ENCODE measurements at regions not wholly inside any gene's neighbourhood (a gene's known extent, or its start where the extent isn't known, plus 50 kb on each side); places are given as distances from the start of the nearest gene placed in this dataset.
"Not testable (repeated sequence)": the region's sequence is repeated elsewhere in the genome, so short reads cannot be mapped to it uniquely, and the experiment has no call there.

DNA sequence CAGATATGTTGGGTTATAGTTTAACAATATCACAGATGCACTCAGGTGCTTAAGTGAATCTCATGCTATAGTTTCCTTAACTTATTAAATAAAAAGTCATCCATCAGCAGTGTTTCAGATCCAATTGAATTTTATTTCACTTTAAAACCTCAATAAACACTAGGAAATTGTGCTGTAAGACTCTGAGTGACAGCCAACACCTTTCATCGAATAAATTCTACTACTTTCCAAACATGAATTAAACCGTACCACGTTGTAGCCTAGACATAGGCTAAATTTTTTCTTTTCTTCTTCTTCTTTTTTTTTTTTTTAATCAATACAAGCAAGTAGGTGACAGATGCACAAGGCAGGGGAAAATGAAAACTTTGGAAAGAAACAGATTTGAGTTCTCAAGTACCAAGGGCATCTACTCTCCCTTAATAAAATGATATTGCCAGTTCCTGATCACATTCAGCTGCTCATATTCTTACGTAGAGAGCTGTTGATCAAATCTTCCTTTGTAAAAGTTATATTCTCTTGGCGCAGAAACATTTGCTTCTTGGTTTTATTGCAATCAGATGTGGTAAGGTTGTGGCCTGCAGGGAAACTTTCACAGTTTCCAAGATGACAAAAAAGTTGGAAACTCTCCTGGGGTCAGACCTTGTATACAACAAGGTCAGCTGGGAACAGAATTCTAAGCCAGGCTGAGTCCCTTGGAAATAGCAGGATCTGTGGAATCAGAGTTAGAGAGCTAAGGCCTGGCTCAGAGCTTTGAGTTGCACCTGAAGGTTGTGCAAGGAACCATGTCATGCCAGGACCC is 147.7 kb downstream of the CD47 start:
- DNase-seq (ENCODE audit: low read depth in 3 of 3, low spot score in 1 of 3) = no peak

DNA sequence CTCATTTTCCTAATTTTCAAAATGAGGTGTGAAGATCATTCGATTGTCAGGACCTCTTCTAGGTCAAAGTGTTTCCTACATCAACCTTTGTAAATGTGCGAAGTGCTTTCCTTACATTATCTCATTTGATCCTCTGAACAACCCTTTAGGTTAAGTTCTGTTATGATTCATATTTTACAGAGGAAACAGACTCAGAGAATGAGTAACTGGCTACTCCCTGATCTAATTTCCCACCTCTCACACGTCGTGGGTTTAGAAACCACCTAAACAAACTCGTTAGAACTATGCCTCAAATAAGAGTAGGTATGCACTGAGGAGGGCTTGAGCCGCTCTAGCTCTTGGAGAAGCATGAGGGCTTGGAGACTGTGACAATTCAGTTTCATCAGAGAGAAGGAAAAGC is 148.6 kb downstream of the CD47 start:
- DNase-seq (ENCODE audit: low read depth in 3 of 3, low spot score in 1 of 3) = peak in 1 of 3 donors; percentile 5

DNA sequence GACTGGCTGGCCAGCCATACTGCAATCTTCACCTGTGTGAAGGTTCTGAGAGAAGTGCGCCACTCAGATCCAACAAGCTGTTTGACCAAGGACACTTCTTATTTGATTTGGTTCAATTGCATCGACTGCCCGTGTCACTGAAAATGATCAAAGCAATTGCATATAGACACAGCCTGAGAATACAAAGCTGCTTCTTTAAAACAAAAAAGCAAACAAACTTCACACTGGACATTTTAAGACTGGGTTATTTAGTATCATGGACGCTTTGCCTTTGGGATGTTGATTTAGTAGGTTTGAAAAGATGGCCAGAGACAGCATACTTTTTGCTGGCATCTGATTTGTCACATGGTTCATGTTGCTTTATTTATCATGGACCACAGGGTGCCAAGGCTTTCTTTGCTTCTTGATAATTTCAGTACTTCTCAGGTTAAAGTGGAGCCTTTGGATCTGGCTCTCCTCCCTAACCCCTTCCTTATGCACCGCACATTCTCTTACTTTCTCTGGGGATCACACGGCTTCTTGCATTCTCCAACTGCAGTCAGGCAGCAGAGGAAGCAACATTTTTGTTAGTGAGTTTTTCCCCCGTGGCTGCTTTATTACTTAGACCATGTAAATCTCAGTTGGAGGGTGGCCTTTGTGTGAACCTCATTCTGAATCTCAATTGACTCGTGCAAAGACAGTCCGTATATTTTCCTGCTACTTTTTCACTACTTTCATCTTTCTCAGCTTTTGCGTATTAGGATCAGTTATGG is 151.0 kb downstream of the CD47 start:
- no peak for DNase-seq (ENCODE audit: low read depth in 3 of 3, low spot score in 1 of 3)

DNA sequence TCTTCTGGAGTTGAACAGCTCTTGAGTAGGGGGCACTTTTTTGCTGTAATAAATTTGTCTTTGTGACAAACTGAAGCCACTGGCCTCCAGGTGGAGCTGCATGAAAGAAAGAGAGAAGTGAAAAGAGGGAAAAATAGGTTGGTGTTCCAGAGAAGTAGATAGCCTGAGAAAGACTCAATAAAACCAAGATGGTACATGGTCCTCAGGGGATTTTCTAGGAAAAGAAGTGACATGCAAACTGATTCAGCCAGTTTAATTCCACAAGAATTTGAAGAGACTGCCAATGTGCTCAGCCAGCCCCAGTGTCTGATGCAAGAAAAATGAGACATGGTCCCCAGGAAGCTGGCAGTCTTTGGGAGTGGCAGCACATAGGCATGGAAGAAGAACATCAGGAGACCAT is 152.7 kb downstream of the CD47 start:
- DNase-seq (ENCODE audit: low read depth in 3 of 3, low spot score in 1 of 3) = no peak

DNA sequence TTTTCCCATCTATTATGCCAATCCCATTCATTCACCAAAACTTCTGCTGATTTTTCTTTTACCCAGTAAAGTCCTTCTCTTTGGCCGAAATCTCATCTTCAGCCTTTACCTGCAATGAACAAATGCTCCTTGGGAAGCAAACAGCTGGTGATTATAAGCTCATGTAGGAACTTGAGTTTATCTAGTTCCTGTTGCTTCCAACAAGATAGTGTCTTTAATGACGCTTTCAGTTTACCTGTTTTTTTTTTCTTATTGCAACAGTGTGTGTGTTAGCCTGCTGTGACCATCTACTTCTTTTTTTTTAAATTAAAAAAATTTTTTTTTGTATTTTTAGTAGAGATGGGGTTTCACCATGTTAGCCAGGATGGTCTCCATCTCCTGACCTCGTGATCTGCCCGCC is 156.0 kb downstream of the CD47 start:
- DNase-seq (ENCODE audit: low read depth in 3 of 3, low spot score in 1 of 3) = no peak

DNA sequence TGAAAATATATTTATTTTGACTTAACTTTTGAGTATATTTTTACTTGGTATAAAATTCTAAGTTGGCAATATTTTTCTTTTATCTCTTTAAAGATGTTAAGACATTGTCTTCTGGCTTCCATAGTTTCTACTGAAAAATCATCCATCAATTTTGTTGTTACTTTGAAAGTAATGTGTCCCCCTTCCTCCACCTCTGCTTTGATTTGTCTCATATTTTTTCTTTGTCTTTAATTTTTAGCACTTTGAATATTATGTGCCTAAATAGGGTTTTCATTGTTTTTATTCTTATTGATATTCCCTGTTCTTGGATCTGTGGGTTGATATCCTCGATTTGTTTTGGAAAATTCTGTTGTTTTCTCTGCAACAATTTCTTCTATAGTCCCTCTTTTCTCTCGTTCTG is 157.4 kb downstream of the CD47 start:
- no peak for DNase-seq (ENCODE audit: low read depth in 3 of 3, low spot score in 1 of 3)

DNA sequence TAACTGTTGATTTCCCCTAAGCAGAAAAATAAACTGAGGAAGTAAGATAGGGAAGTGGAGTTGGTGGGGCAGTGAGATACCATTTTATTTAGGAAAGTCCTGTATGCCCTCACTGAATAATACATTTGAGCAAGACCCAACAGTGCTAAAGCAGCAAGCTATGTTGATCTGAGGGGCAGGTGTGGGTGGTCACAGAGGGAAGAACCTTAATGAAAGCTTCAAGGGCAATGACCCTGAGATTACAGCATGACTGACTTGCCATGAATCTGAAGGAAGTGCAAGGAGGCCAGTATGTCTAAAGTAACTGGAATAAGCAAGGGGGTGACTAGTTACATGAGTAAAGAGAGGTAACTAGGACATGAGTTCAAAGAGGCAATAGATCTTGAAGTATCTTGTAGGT is 159.5 kb downstream of the CD47 start:
- no peak for DNase-seq (ENCODE audit: low read depth in 3 of 3, low spot score in 1 of 3)

DNA sequence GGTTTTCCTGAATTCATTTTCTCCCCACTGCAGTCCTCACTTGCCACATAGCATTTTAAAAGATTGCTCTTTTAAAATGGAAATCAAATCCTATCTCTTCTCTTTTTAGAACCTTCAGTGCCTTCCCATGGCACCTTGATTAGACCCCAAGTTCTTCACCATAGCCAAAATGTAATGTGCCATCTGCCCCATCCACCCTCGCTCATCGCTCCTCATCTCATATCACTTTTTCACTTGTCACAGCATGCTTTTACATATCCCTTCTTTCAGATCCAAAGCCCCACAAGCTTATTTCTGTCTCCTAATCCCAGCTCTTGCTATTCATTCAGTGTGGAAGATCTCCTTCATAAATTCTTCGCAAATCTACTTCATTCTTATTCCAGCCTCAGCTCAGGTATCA is 161.7 kb downstream of the CD47 start:
- DNase-seq (ENCODE audit: low read depth in 3 of 3, low spot score in 1 of 3) = no peak

DNA sequence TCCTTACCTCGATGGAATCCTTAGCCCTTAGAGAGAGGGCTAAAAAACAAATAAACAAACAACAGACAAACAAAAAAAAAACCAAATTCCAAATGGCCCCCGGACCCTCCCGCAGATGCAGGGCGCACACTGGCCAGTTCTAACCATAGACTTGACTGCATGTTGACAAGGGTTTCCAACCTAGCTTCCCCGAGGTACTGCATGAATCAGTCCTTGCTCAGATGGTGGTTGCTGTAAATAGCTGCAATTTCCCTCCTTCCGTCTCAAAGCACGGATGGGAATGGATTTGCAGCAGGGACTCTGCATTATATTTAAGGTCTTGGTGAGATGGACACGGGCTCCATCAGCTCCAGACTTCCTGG is 162.8 kb downstream of the CD47 start:
- DNase-seq (ENCODE audit: low read depth in 3 of 3, low spot score in 1 of 3) = no peak

DNA sequence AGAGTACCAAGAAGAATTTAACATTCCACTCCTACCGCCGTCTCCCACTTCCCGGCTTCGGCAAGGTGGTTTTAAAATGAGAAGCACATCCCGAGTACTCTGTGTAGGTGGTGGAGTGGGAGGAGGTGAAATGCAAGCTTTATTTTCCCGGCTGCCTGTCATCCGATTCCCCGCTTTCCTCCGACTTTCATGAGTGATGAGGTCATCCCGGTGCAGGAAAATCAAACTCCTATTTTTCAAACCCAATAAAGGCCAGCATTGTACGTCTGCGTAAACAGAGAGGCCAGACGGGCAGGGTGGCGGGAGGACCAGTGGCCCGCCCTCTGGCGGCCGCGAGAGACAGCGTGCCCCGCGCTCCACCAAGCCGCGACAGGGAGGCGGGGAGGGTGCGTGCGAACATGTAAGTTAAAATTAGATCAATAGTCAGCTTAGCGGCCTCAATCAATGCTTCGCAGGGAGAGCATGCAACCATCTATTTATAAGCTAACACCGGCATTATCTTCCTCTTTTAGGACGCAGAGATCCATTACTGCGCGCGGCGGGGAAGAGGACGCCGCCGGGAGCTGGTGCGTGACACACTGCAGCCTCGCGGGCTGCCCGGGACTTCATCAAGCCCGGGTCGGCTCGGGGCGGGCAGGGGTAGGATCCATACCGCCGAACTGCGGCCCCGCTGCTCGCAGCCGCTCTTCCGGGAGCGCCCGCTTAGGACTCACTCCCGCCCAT is 163.3 kb downstream of the CD47 start:
- peak in 2 of 3 donors; percentile 22 to 58 for DNase-seq (ENCODE audit: low read depth in 3 of 3, low spot score in 1 of 3)

DNA sequence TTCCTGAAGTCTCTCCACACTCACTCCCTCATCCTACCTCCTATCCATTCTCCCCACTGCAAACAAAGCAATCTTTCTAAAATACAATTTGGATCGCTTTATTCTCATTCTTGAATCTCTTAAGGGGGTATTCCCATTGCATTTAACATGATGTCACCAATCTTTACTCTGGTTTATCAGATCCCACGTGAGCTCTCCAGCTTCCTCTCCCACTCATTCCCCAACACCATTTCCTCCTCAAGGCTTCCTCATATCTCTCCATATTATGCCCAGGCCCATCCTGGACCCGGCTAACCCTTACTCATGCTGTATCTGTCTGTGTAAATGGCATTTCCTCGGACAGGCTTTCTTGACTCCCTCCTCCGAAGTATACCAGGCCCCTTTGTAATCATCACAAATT is 165.0 kb downstream of the CD47 start:
- DNase-seq (ENCODE audit: low read depth in 3 of 3, low spot score in 1 of 3) = no peak

DNA sequence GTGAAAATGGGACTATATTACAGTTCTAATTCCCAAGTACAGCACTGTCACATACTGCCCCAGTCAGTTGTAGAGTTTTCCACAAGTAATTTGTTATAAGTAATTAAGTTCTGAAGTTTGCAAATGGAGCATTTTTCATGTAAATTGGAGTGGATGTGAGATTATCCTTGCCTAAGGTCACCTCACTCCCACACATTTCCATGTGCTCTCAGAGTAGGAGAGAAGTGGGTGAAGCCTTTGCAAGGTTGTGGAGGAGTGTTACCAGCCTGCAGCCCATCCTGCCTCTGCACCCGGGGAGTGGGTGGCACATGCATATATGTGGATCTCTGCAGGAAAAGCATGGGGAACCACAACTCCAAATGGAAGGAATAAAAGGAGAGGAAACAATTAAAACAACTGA is 169.8 kb downstream of the CD47 start:
- DNase-seq (ENCODE audit: low read depth in 3 of 3, low spot score in 1 of 3) = no peak

DNA sequence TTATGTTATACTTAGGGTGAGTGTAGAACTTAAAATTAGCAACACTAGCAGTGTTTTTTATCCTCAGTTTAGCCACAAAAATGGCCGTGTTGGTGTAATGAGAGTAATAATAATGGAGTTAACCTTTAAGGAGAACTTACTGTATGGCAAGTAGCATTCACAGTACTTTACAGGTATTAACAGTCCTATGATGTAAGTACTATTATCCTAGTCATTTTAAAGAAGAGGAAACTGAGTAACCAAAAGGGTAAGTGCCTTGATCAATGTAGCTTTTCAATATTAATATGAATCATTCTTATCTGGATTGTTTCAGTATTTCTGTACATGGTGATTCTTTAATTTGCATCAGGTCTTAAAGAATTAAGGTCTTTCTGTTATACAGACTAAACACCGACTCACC is 170.3 kb downstream of the CD47 start:
- no peak for DNase-seq (ENCODE audit: low read depth in 3 of 3, low spot score in 1 of 3)

DNA sequence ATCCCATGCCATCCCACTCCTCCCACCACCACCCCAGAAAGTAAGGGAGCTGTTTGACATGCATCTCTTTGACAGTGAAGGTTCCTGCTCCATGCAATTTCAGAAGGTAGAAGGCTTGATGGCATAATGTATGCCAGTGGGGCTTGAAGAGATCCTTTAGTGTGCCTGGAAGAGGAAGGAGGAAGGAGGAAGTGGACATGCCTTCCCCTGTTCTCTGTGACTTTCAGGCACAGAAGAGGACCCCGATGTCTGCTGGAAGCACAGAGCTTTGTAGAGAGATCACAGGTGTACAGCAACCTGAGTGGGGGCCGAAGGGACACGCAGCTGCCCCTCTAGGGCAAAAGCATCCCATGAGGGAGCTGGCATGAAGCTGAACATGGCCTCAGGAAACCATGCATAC is 171.6 kb downstream of the CD47 start:
- no peak for DNase-seq (ENCODE audit: low read depth in 3 of 3, low spot score in 1 of 3)

DNA sequence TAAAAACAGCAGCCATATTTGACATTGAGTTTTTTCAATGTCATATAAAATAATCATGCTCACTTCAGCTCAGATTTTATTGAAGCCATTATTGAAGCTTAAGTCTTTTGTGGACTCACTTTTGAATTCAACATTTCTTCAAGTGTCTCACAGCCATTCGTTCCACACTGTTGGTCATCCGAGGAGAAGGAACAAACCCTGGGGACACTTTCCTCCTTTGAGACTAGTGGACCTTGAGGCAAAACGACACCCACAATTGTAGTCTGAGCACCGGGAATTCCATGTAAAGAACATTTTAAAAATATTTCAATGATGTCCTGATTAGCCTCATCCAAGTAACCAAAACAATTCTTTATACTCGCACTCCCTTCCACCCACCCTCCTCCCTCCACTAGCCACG is 174.7 kb downstream of the CD47 start:
- no peak for DNase-seq (ENCODE audit: low read depth in 3 of 3, low spot score in 1 of 3)

DNA sequence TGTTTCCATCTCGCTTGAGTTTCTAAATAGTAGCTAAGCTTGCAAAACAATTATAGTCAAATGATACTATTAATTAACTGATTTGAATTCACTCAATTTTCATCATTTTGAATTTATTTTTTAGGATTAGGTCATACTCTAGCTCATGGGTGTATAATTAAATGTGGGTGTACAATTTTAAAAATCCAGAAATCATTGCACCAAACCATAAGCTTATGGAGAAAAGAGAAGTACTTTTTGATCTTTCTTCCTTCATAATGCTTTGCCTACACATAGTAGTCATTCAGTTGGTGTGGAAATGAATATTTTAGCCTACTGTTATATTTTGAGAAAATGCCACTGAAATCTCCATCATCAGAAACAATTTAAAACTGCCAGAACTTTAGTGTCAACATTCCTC is 175.1 kb downstream of the CD47 start:
- DNase-seq (ENCODE audit: low read depth in 3 of 3, low spot score in 1 of 3) = no peak

DNA sequence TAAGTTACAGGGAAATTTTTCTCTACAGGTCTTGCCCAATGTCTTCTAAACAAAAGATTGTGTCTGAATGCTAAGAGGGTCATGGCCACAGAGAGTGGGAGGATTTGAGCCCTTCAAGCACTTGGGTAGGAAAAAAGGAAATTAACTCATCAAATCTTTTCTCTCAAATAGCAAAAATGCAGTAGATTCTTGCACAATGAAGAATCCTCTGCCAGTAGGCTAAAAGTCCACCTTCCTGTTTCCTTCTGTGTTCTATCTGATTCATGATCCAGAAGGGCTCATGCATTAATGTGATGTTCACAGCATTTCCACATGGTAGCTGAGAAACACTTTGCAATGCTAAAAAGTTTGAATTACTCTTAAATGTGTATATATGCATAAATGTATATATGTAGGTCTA is 177.1 kb downstream of the CD47 start:
- no peak for DNase-seq (ENCODE audit: low read depth in 3 of 3, low spot score in 1 of 3)

DNA sequence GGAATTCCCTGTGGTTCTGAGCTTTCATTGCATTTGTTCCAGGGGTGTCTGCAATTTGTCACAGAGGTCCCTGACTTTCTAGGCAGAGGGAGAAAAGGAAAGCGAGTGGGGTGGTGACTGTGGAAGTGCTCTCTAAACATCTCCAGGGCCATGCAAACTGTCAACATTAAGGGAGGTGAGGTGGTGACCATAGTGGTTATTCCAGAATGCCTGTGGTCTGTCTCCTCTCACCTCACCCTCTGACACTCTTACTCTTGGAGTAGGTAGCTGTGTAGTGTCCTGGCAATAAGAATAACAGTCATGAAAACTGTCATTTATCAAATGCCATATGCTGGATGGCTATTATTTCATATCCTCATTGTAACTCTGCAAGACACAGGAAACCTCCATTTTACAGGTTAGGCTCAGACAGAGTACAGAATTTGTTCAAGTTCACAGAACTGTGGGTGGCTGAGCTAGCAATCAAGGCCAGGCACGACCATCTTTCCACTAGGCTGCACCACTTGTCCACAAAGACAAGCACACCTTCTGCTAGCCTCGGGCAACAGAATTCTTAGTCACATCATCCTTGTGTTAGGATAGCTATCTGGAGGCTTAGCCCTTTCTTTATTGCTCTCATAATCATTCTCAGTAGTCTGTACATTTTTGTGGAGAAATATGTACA is 179.4 kb downstream of the CD47 start:
- no peak for DNase-seq (ENCODE audit: low read depth in 3 of 3, low spot score in 1 of 3)

DNA sequence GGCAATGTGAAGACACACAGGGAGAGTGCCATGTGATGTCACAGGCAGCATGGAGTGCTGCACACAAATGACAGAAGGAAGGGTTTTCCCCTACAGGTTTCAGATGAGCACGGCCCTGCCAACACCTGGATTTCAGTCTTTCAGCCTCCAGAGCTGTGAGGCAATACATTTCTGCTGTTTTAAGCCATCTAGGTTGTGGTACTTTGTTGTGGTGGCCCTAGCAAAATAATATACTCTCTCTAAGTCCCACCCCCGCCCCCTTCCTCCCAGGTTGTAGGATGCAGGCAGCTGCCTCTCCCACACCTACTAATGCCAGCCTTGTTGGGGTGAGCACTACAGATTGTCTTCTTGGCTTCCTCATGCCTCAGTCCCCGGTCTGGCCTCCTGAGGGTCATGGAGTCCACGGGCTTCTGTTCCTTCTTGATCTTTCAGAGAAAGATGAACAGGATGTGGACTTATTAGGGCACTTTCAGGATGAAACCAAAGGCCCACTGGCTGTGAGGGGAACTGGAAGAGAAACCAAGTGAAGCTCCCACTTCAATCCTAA is 180.0 kb downstream of the CD47 start:
- no peak for DNase-seq (ENCODE audit: low read depth in 3 of 3, low spot score in 1 of 3)

DNA sequence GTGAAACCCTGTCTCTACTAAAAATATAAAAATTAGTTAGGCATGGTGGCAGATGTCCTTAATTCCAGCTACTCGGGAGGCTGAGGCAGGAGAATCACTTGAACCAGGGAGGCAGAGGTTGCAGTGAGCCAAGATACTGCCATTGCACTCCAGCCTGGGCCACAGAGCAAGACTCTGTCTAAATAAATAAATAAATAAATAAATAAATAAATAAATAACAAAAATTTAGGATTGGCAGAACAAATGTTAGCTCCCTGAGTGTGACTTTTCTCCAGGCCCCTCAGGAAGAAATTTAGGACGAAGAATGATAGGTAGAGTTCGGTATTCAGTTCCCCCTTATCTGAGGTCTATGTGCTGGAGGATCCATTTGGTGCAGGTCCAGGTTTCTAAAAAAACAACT is 181.2 kb downstream of the CD47 start:
- DNase-seq (ENCODE audit: low read depth in 3 of 3, low spot score in 1 of 3) = not testable (repeated sequence)

DNA sequence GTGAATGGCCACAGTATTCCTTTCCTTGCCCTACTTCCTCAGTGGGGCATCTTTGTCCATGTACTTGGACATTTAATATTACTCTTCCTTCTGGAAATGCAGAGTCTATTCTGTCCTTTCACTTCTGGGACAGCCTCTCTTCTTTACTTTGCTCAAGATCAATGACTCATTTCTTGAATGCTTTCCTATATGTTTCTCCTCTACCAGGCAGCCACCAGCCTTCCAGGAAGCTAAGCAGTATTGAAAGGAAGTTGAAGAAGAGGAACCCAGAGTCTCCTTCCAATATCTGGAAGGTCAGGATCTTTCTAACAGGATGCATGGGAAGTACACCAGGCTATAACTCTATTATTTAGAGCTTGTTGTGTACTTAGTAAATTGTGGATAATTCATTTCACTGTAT is 182.8 kb downstream of the CD47 start:
- DNase-seq (ENCODE audit: low read depth in 3 of 3, low spot score in 1 of 3) = no peak
